ENCODE measurements at regions not wholly inside any gene's neighbourhood (a gene's known extent, or its start where the extent isn't known, plus 50 kb on each side); places are given as distances from the start of the nearest gene placed in this dataset.

GRCh38 chr22:49153921-49154320 lies 673.8 kb downstream of the BRD1 start:
- no peak for DNase-seq (ENCODE audit: low read depth)

GRCh38 chr22:49152939-49153770 lies 674.5 kb downstream of the BRD1 start:
- no peak for DNase-seq (ENCODE audit: low read depth)

DNA sequence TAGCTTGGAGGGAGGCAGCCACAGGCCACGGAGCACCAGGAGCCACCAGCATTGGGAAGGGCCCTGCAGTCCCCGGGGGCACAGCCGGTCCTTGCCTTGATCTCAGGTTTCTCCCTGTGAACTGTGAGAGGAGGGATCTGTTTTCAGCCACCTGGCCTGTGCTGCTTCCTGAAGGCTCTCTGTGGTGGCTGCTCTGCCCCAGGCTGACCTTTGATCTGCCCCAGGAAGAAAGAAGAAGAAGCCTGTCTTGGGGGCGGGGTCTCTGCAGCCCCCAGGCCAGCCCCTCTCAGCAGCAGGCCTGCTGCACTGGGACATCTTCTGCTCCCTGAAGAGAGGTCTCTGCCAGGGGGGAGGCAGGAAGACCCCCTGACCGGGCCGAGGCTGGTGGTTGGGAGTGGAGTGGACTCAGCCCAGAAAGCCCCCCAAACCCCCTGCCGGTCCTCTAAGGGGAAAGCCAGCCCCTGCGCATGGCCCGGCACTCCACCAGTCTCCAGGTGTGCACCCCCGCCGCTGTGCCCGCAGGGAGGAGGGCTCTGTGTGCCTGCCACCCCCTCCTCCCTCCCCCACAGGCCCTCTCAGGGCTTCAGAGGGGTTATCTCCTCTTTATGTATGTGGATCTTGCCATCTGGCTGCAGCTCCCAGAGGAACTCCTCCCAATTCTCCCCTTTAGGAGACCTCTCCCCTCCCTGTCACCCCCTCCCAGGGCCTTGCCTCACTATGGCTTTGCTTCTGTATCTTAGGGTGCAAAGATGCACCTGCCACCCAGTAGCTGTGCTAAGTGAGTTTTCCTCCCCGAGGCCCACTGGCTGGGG lies 675.3 kb downstream of the BRD1 start:
- DNase-seq (ENCODE audit: low read depth) = no peak

GRCh38 chr22:49151256-49152126 lies 676.2 kb downstream of the BRD1 start:
- DNase-seq (ENCODE audit: low read depth) = no peak

- no peak for DNase-seq (ENCODE audit: low read depth)
Measured at GRCh38 chr22:49150801-49151221, 676.9 kb downstream of the BRD1 start.

DNA sequence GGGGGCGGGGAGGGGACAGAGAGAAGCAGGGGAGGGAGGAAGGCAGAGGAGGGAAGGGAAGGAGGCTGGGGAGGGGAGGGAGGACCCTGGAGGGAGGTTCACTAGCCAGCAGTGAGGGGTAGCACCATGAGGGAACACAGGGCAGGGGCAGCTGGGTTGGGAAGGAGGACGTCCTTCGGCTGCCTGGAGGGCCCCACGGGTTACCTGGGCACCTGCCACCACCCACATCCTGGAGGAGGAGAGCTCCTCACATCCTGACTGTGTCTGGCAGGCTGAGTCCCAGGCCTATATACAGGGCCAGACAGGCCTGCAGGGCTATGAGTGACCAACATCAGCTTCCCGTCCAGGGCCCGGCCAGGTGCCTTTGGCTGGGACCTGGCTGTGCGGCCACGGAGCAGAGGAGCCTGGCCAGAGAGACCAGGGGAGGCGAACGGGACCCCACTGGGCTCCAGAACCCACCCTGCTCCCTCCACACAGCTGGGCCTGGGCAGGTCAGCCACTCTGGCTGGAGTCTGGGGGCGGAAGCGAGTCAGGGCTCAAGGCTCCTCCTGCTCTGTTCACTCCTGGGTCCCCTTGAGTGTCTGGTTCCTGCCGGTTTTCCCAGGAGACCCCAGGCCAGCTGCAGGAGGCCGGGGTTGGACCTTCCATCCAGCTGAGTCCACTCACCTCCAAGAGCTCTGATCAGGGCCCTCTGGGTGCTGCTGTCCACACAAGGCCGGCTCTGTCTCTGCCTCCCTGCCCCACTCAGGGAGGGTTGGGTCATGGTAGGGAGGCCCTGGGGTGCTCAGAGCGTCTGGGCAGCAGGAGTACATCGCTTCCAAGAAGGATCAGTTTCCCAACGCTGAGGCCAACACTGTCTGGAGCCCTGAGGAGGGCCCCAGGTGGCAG lies 677.7 kb downstream of the BRD1 start:
- no peak for DNase-seq (ENCODE audit: low read depth)

DNA sequence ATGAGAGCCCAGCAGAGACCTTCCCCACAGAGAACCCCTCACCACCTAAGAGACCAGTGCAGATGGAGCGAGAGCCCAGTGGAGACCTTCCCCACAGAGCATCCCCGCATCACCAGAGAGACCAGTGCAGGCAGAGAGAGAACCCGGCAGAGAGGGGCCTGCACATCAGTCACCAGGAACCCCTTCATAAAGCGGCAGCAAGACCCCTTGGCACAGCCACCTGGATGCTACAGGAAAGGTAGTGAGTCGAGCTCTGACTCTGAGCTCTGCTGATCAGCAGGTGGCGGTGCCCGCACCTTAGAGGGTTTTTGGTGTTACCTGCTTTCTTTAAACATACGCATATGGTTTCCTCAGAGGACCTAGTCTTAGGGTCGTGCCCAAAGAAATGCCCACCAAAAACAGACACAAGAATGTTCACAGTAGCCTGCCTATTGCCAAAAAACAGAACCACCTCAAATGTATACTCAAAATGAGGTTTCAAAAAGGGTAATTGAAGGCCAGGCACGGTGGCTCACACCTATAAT lies 678.7 kb downstream of the BRD1 start:
- no peak for DNase-seq (ENCODE audit: low read depth)

DNA sequence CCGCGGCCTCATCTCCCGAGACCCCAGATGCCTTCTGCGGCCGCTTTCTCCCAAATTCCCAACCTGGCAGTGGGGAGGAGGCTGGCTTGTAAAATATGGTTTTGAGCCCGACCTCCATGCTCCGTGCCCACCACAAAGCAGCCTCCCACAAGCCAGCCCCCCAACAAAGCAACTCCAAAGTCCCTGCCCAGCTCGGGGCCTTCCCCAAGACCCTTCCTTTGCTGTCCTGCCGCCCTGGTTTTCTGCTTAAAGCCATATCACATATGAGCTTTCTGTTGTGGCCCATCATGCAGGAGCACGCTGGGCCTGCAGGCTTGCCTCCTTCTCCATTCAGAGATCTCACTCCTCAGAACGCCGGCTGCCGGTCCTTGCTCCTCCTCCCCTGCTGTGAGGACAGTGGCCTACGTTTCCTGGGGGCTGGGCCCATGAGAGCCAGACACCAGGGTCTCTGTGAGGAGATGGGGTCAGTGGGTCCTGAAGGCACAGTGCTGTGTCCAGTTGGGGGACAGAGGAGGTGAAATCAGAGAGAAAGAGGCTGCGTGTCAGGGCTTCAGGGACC lies 680.0 kb downstream of the BRD1 start:
- no peak for DNase-seq (ENCODE audit: low read depth)

DNA sequence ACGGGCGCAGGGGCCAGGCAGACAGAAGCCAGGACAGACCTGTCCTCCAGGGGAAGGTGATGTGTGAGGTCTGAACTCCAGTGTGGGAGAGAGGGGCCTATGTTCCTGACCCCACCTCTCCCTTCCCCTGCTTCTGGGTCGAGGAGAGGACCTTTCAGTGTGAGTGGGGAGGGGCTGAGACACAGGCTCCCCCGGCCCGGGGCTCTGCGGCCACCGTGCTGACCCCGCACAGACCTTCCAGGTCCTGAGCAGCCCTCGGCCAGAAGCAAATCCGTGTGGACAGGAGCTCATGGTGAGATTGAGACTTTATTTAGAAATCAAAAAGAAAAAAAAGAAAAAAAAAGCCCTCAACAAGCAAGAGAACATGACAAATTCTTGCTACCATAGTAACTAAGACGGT lies 680.5 kb downstream of the BRD1 start:
- no peak for DNase-seq (ENCODE audit: low read depth)

DNA sequence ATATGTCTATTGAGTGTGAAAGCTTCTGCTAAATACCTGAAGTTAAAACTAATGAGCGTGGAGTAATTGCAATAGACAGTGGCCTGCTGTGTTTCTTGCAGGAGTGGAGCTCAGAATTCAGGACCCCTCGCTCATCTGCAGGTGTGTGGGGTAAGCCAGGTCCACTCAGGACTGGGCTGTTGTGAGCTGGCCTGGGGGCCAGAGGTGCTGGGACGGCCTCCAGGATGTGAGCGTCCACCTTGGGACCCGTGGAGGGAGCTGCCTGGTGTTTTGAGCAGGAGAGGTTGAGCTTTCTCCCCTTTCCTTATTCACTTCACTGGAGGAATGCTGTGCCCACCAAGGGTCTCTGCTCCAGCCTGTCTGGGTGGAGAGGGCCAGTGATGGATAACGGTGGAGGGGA lies 681.2 kb downstream of the BRD1 start:
- no peak for DNase-seq (ENCODE audit: low read depth)

DNA sequence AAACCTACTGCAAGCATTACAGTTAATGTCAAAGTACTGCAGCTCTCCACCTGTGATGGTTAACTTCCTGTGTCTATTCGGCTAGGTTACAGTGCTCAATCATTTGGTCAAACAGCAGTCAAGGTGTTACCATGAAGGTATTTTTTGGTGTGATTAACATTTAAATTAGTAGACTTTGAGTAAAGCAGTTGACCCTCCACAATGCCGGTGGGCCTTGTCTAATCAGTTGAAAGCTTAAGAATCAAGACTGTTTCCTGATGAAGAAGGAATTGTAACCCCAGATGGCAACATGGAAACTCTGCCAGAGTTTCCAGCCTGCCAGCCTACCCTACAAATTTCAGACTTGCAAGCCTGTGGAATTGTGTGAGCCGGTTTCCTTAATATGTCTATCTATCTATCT lies 683.9 kb downstream of the BRD1 start:
- DNase-seq (ENCODE audit: low read depth) = no peak

DNA sequence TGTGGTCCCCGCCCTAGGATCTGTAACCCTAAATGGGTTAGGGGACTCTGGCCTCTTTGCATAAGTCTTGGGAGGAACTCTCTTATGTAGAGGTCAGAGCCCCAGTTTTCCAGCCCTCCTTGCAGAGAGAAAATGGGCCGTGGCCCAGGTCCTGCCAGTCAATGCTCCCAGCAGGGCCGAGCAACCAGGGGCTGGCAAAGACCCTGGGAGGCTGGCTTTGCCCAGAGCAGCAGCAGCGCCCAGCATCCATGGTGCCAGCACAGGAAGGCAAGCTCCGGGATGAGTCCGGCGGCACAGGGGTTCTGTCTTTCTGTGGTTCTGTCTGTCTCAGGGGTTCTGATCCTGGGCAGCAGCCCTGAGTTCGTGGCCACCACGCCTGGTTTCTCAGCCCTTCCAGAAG lies 684.8 kb downstream of the BRD1 start:
- no peak for DNase-seq (ENCODE audit: low read depth)

DNA sequence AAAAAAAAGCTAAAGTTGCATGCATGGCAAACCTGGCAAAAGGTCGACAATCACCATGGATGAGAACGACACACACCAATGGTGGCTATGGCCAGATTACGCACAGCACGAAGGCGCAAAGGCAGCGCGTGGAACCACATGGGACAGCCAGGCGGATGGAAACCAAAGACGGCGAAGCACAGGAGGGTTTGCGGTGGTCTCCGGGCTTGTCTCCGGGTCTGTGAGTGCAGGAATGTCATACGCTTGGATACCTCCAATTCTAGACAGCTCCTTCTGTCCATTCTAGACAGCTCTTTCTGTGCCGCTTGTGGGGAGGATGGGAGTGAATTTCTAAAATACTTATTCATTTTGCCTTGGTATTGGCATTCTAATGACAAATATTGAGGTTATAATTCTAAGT lies 685.4 kb downstream of the BRD1 start:
- DNase-seq (ENCODE audit: low read depth) = no peak

GRCh38 chr22:49141761-49142160 lies 685.9 kb downstream of the BRD1 start:
- DNase-seq (ENCODE audit: low read depth) = no peak

- no peak for DNase-seq (ENCODE audit: low read depth)
Measured at GRCh38 chr22:49140911-49141665, 686.6 kb downstream of the BRD1 start.

DNA sequence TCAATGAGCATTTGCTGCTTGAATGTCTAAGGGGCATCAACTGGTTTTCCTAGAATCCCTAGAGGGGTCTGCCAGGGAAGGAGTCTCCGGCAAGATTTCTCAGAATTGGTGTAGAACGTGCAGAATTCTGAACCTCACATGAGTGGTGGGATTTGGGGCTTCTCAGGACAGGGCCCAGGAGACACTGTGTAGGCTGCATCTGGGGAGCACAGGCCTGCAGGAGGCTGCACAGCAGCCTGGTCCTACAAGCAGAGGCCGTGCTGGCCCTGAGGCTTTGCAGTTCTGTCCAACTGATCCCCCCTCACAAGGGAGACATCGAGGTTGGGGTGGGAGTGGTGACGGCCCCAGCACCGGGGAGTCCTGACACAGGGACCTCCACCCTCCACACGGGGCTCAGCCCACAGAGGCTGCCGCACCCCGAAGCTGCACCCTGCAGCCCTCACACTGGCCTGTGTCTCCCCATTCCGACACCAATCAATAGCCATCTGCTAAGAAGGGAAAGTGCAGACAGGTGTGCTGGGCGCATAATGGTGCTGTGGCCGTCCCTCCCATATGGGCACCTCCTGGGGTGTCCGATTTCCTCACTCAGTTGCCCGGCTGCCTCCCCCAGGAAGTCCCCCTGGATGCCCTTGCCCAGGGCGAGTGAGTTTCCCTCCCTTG lies 688.1 kb downstream of the BRD1 start:
- DNase-seq (ENCODE audit: low read depth) = no peak

DNA sequence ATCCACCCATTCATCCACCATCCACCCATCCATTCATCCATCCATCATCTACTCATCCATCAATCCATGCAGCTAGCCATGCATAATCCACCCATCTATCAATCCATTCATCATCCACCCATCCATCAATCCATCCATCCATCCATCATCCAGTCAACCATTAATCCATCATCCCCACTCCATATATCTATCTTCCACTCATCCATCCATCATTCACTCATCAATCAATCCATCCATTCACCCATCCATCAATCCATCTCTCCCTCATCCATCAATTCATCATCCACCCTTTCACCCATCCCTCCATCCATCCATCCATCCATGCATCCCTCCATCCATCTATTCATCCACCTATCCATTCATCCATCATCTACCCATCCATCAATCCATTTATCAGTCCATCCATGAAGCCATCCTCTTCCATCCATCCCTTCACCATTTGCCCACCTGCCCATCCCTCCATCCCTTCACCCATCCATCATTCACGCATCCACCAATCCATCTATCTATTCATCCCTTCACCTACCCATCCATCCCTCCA lies 689.4 kb downstream of the BRD1 start:
- no peak for DNase-seq (ENCODE audit: low read depth)

DNA sequence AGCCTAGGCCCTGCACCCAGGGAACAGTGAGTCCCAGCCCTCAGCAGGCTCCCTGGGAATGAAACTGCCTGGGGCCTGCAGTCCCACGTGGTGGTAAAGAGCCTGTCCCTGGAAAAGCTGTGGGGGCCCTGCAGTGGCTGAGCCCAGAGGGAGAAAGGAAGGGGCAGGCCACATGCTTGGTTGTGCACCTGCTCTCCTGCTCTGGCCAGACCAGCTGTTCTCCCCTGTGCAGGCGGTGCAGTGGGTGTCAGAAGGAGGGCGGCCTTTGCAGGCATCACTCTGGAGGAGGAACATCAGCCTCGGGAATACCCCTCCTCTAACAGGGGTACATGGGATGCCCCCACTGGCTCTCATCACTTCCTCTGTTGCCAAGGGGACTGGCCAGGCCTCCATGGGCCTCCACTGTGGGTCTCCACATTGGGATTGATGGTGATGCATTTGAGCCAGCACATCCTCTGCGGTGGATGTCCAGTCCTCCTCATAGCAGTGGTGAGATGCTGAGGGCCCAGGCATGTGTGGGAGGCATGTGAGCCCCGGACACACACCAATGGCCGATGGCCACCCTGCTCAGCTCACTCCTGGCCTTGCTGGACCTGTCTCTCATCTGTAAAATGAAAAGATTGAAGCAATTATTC lies 690.4 kb downstream of the BRD1 start:
- DNase-seq (ENCODE audit: low read depth) = no peak

DNA sequence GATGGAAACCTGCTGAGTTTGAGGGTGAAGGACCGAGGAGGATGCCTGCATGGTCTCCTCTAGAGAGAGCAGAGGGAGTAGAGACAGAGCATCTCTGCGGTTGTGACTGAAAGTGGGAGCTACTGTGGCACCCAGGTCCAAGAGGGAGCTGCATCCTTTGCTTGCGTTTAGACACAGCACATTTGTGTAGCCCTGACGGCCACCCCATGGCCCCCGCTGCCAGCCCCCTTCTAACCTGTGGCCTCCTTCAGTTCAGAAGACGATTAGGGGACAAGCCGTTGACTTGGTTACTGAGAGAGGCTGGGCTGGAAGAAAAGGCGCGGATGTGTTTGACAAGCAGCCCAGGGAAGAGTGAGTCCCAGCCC lies 690.9 kb downstream of the BRD1 start:
- no peak for DNase-seq (ENCODE audit: low read depth)

All from activated T-helper 1 cell treated with Interleukin-2 at 50 U/mL for 16 hours (primary cell).